ENCODE measurements at regions not wholly inside any gene's neighbourhood (a gene's known extent, or its start where the extent isn't known, plus 50 kb on each side); places are given as distances from the start of the nearest gene placed in this dataset.

DNA sequence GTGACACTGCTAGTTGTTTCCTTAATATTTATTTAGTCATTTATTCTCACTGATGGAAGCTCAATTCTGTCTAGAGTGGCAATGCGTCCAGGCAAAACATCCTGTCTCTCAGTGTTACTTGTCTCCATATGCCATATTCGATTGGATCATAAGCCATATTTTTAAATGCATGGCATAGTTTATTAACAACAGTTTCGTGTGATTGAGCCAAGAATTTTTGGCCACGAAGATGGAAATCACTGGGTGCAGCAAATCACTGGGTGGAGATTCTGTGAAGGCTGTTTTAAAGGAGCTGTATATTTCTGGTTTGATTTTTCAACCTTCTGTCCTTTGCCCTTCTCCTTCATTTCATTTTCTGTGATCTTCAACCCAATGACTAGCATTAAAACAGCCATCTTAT is 205.2 kb downstream of the JRKL start:
- no peak for TF ChIP-seq CTCF (IDR thresholded peaks at IDR 0.05; ENCODE audit: low read length)
- no peak for TF ChIP-seq EZH2 (IDR thresholded peaks at IDR 0.05; ENCODE audit: borderline replicate concordance, low read length)
- Histone ChIP-seq H3K9ac (ENCODE audit: low read length) (no peak overlapping the region), H3K36me3 (ENCODE audit: insufficient read depth, low read length) (no peaks in the 10 kb centered on the region), H3K4me1 (ENCODE audit: insufficient read depth, low read length, severe bottlenecking) (no peaks in the 10 kb centered on the region), H3K4me3 (ENCODE audit: low read depth, low read length, poor library complexity, severe bottlenecking) (no peak overlapping the region), H3K4me2 (ENCODE audit: low read length) (no peak overlapping the region), H3K9me2 (ENCODE audit: low read depth, low read length) (no peaks in the 10 kb centered on the region), H3K79me2 (ENCODE audit: insufficient read depth, low read length) (no peaks in the 10 kb centered on the region), H4K20me1 (ENCODE audit: insufficient read depth, low read length) (no peaks in the 10 kb centered on the region), H3K27me3 (ENCODE audit: insufficient read depth, low read length) (no peaks in the 10 kb centered on the region), H3K9me3 (ENCODE audit: low read length) (no peaks in the 10 kb centered on the region), H2AFZ (ENCODE audit: low read length) (no peak overlapping the region), H3K27ac (ENCODE audit: low read depth, low read length, poor library complexity, severe bottlenecking) (no peak overlapping the region), H3F3A (ENCODE audit: insufficient read depth, low read length) (no peaks in the 10 kb centered on the region)

- H3K4me2 ChIP-seq (ENCODE audit: low read length): no peak overlapping the region
Measured at GRCh38 chr11:96607864-96608558, 218.2 kb downstream of the JRKL start.

GRCh38 chr11:96614101-96614500 is 224.3 kb downstream of the JRKL start:
- Histone ChIP-seq H3K27ac (ENCODE audit: low read depth, low read length, poor library complexity, severe bottlenecking) (no peak overlapping the region), H3K27me3 (ENCODE audit: insufficient read depth, low read length) (no peaks in the 10 kb centered on the region), H3K79me2 (ENCODE audit: insufficient read depth, low read length) (no peaks in the 10 kb centered on the region), H3K9me2 (ENCODE audit: low read depth, low read length) (no peaks in the 10 kb centered on the region), H3F3A (ENCODE audit: insufficient read depth, low read length) (no peaks in the 10 kb centered on the region), H3K4me2 (ENCODE audit: low read length) (no peak overlapping the region), H3K9ac (ENCODE audit: low read length) (no peak overlapping the region), H3K4me3 (ENCODE audit: low read depth, low read length, poor library complexity, severe bottlenecking) (no peak overlapping the region), H2AFZ (ENCODE audit: low read length) (no peak overlapping the region), H3K36me3 (ENCODE audit: insufficient read depth, low read length) (no peaks in the 10 kb centered on the region), H3K4me1 (ENCODE audit: insufficient read depth, low read length, severe bottlenecking) (no peaks in the 10 kb centered on the region), H3K9me3 (ENCODE audit: low read length) (no peaks in the 10 kb centered on the region), H4K20me1 (ENCODE audit: insufficient read depth, low read length) (no peaks in the 10 kb centered on the region)
- TF ChIP-seq CTCF (IDR thresholded peaks at IDR 0.05; ENCODE audit: low read length): no peak
- TF ChIP-seq EZH2 (IDR thresholded peaks at IDR 0.05; ENCODE audit: borderline replicate concordance, low read length): no peak

More at GRCh38 chr11:96607864-96608558, 218.2 kb downstream of the JRKL start:
- H3K9ac ChIP-seq (ENCODE audit: low read length): no peak overlapping the region
- H3K27ac ChIP-seq (ENCODE audit: low read depth, low read length, poor library complexity, severe bottlenecking): no peak overlapping the region
- no peaks in the 10 kb centered on the region for H3F3A ChIP-seq (ENCODE audit: insufficient read depth, low read length)
- no peak overlapping the region for H3K4me3 ChIP-seq (ENCODE audit: low read depth, low read length, poor library complexity, severe bottlenecking)
- H3K79me2 ChIP-seq (ENCODE audit: insufficient read depth, low read length): no peaks in the 10 kb centered on the region
- no peak overlapping the region for H2AFZ ChIP-seq (ENCODE audit: low read length)
- H3K9me2 ChIP-seq (ENCODE audit: low read depth, low read length): no peaks in the 10 kb centered on the region
- no peaks in the 10 kb centered on the region for H3K27me3 ChIP-seq (ENCODE audit: insufficient read depth, low read length)
- no peaks in the 10 kb centered on the region for H3K9me3 ChIP-seq (ENCODE audit: low read length)
- H3K36me3 ChIP-seq (ENCODE audit: insufficient read depth, low read length): no peaks in the 10 kb centered on the region
- no peaks in the 10 kb centered on the region for H4K20me1 ChIP-seq (ENCODE audit: insufficient read depth, low read length)
- TF ChIP-seq CTCF (IDR thresholded peaks at IDR 0.05; ENCODE audit: low read length) (no peak), EZH2 (IDR thresholded peaks at IDR 0.05; ENCODE audit: borderline replicate concordance, low read length) (no peak)
- H3K4me1 ChIP-seq (ENCODE audit: insufficient read depth, low read length, severe bottlenecking): no peaks in the 10 kb centered on the region
